ENCODE measurements at regions not wholly inside any gene's neighbourhood (a gene's known extent, or its start where the extent isn't known, plus 50 kb on each side); places are given as distances from the start of the nearest gene placed in this dataset.

- DNase-seq (ENCODE audit: low read depth): no peak
Observed at GRCh38 chr10:62746951-62747729, 57.4 kb upstream of the ADO start.

- no peak for DNase-seq (ENCODE audit: low read depth)
Observed at GRCh38 chr10:62748386-62748785, 56.1 kb upstream of the ADO start.

- DNase-seq (ENCODE audit: low read depth): no peak
Observed at GRCh38 chr10:62749093-62749683, 55.3 kb upstream of the ADO start.
